ENCODE measurements at regions not wholly inside any gene's neighbourhood (a gene's known extent, or its start where the extent isn't known, plus 50 kb on each side); places are given as distances from the start of the nearest gene placed in this dataset.

DNA sequence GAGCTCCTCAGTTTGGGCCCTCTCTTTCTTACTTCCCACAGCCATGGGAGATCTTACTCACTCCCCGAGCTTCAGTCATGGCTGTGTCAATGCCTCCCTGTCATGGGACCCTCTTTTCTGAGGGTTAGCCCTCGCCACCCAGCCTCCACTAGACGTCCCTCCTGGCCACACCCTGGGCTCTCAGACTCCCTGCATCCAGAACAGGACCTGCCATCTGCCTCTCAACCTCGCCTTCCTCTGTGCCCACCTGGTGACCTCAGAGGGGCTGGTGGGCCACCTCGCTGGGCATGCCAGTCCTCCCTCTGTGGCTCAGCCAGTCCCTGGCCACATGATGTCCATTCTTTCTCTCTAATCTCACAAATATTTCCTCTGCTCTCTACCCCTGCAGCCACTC lies 54.6 kb upstream of the MED9 start:
- Histone ChIP-seq H3K27me3 (replicated peaks) (no peaks in the 10 kb centered on the region), H3K27ac (no peak overlapping the region), H3K36me3 (no peaks in the 10 kb centered on the region), H3K9me3 (replicated peaks) (peaks cover 6% of the 10 kb centered on the region), H3K4me3 (no peak overlapping the region), H3K4me1 (replicated peaks) (peaks cover 7% of the 10 kb centered on the region)
- no peak for DNase-seq (ENCODE audit: low read depth in 1 of 2, low spot score in 2 of 2)

DNA sequence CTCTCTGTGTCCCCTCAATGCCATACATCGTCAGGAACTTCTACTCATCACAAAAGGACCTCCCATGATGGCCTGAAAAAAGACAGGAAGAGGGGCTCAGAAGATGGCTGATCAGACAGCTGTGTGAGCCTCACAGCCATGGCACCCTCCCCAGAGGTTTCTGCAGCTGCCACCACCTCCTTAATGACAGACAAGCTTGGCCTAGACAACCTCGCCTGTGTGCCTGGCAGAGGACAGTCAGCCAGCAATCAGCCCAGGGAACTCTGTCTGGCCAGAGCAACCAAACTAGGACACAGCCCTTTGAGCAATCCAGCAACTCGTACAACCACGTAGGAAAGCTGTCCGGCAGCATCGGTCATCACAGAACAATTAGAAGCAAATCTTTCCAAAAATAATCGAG lies 54.2 kb upstream of the MED9 start:
- H3K27ac ChIP-seq = no peak overlapping the region
- no peaks in the 10 kb centered on the region for H3K36me3 ChIP-seq
- H3K4me3 ChIP-seq = no peak overlapping the region
- H3K27me3 ChIP-seq (replicated peaks) = no peaks in the 10 kb centered on the region
- no peak for DNase-seq (ENCODE audit: low read depth in 1 of 2, low spot score in 2 of 2)
- H3K9me3 ChIP-seq (replicated peaks) = peaks cover 6% of the 10 kb centered on the region
- H3K4me1 ChIP-seq (replicated peaks) = peaks cover 3% of the 10 kb centered on the region; the same call in 1 of the 2 replicates

DNA sequence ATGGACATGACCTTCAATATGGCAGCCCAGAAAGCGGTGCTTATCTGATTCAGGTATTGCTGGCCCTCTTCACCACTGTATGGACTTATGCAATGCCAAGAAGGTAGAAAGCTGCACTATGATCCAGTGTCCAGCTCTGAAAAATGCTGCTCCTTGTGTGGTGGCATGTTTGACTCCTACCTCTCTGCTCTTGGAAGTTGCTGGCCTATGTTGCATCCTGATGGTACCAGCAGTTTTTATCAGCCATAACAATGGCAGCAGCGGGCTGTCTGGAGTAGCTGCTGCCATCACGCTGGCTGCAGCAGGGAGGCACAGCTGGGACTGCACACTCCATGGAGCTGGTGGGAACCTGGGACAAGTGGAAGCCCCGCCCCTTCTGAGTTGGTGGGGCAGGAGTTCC lies 53.1 kb upstream of the MED9 start:
- no peak overlapping the region for H3K4me3 ChIP-seq
- DNase-seq (ENCODE audit: low read depth in 1 of 2, low spot score in 2 of 2) = no peak
- 0 out of 2 replicates have a peak, but pooled peaks cover 3% of the 10 kb centered on the region for H3K4me1 ChIP-seq (replicated peaks)
- no peak overlapping the region for H3K27ac ChIP-seq
- no peaks in the 10 kb centered on the region for H3K27me3 ChIP-seq (replicated peaks)
- peaks cover 6% of the 10 kb centered on the region for H3K9me3 ChIP-seq (replicated peaks)
- H3K36me3 ChIP-seq = no peaks in the 10 kb centered on the region

DNA sequence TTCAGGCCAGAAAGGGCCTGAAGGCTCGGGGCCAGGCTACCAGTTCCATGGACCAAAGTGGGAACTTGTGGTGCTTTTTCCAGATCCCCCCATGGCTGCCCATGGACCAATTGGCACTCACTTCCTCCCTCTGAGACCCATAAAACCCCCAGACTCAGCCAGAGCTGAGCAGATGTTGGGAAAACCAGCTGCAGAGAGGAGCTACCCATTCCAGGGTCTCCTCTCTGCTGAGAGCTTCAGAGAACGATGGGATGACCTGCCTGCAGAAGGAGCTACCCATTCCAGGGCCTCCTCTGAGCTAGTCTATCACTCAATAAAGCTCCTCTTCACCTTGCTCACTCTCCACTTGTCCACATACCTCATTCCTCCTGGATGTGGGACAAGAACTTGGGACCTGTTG lies 52.2 kb upstream of the MED9 start:
- H3K9me3 ChIP-seq (replicated peaks) = peaks cover 6% of the 10 kb centered on the region
- DNase-seq (ENCODE audit: low read depth in 1 of 2, low spot score in 2 of 2) = no peak

DNA sequence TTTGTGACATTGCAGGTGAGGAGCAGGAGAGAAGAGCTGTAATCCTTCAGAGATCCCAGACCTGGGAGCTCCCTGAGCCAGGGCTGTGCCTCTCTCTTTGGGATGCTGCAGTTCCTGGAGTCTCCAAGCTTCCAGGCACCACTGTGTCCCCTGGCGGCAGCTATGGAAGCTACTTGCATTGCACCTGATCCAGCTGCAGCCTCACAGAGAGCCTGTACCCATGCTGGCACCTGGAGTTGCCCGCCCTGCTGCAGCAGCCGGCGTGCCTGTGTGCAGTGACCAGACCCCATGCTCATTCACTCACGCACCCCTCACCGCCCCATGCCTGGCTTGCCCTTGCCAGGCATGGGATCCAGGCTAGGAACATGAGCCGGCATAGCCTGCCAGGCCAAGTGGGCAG lies 51.8 kb upstream of the MED9 start:
- no peak for DNase-seq (ENCODE audit: low read depth in 1 of 2, low spot score in 2 of 2)
- H3K27me3 ChIP-seq (replicated peaks) = no peaks in the 10 kb centered on the region

More for the DNA sequence above, 52.2 kb upstream of the MED9 start:
- H3K27me3 ChIP-seq (replicated peaks) = no peaks in the 10 kb centered on the region
- no peak overlapping the region for H3K27ac ChIP-seq
- H3K4me1 ChIP-seq (replicated peaks) = 0 out of 2 replicates have a peak, but pooled peaks cover 3% of the 10 kb centered on the region
- H3K4me3 ChIP-seq = no peak overlapping the region
- H3K36me3 ChIP-seq = no peaks in the 10 kb centered on the region

DNA sequence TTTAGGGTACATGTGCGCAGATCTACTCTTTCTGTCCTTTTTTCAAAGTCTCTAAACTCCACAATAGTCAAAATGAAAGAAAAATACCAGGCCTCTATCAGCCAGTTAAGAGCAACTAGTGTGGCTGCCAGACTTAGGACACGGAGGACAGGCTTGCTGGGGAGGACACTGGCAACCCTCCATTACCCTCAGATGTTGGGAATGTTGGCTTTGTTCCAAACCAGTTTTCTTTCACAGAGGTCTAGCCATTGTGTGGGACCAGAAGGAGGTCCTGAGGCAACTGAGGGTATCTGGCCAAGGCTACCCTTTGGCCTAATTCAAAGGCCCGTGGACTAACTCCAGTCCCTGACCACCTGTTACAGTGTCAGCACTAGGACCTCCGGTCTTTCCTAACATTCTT lies 51.2 kb upstream of the MED9 start:
- DNase-seq (ENCODE audit: low read depth in 1 of 2, low spot score in 2 of 2) = no peak
- Histone ChIP-seq H3K27me3 (replicated peaks) (no peaks in the 10 kb centered on the region), H3K36me3 (no peaks in the 10 kb centered on the region), H3K9me3 (replicated peaks) (peaks cover 6% of the 10 kb centered on the region), H3K4me1 (replicated peaks) (0 out of 2 replicates have a peak, but pooled peaks cover 3% of the 10 kb centered on the region), H3K27ac (no peak overlapping the region), H3K4me3 (no peak overlapping the region)

More for the DNA sequence above, 51.8 kb upstream of the MED9 start:
- H3K27ac ChIP-seq = no peak overlapping the region
- H3K9me3 ChIP-seq (replicated peaks) = peaks cover 6% of the 10 kb centered on the region
- H3K4me3 ChIP-seq = no peak overlapping the region
- no peaks in the 10 kb centered on the region for H3K36me3 ChIP-seq
- H3K4me1 ChIP-seq (replicated peaks) = 0 out of 2 replicates have a peak, but pooled peaks cover 3% of the 10 kb centered on the region

- Histone ChIP-seq H3K27me3 (replicated peaks) (no peaks in the 10 kb centered on the region), H3K4me1 (replicated peaks) (0 out of 2 replicates have a peak, but pooled peaks cover 3% of the 10 kb centered on the region), H3K27ac (no peak overlapping the region), H3K36me3 (no peaks in the 10 kb centered on the region), H3K9me3 (replicated peaks) (peaks cover 6% of the 10 kb centered on the region), H3K4me3 (no peak overlapping the region)
- DNase-seq (ENCODE audit: low read depth in 1 of 2, low spot score in 2 of 2) = no peak
Observed at GRCh38 chr17:17426184-17426583, 50.6 kb upstream of the MED9 start.
